OCI-LY7 (cell line): ENCODE measurements at regions not wholly inside any gene's neighbourhood (a gene's known extent, or its start where the extent isn't known, plus 50 kb on each side); places are given as distances from the start of the nearest gene placed in this dataset.

ENCODE experiments used
- BruUV-seq: library from RNA; stranded (reverse); fragments of 400-500 nt; replicated peaks from 2 replicates; lab custom pipeline; 2021; lab: Mats Ljungman, UMichigan
- CTCF ChIA-PET: fragments of 300-600 bp; sonication (Branson Sonifier 250); formaldehyde crosslinking; loops from one replicate; lab custom pipeline; 2022; ENCODE audit warnings: antibody characterized with exemption; ENCODE audit not compliant: unreplicated experiment; lab: Charles Lee
- POLR2A ChIA-PET: fragments of 300-600 bp; sonication (Branson Sonifier 250); formaldehyde crosslinking; loops from one replicate; lab custom pipeline; 2022; ENCODE audit warnings: antibody characterized with exemption; lab: Charles Lee
- DNase-seq: peaks from one replicate; pipeline ENCODE4 v3.0.0-alpha.2; 2015; ENCODE audit warnings: low spot score
- H2AFZ ChIP-seq: fragments of 200-600 bp; sonication (generic), shearing (Covaris generic); 2 replicates; pipeline ENCODE4 v1.6.1; 2014; ENCODE audit warnings: mild to moderate bottlenecking, antibody characterized with exemption, low read length, moderate library complexity
- H3K27ac ChIP-seq: fragments of 200-600 bp; sonication (generic); 2 replicates; pipeline ENCODE4 v1.5.1; 2014; ENCODE audit warnings: mixed run types, low read depth, mild to moderate bottlenecking, moderate library complexity, low read length, inconsistent platforms; ENCODE audit not compliant: poor library complexity, severe bottlenecking
- H3K36me3 ChIP-seq: fragments of 200-600 bp; sonication (generic); 2 replicates; pipeline ENCODE4 v1.6.1; 2014; ENCODE audit warnings: mild to moderate bottlenecking, antibody characterized with exemption, low read length, moderate library complexity, mixed read lengths; ENCODE audit not compliant: insufficient read depth
- H3K4me1 ChIP-seq: fragments of 200-600 bp; sonication (generic); 2 replicates; pipeline ENCODE4 v1.5.1; 2014; ENCODE audit warnings: mild to moderate bottlenecking, low read length; ENCODE audit not compliant: insufficient read depth, poor library complexity, severe bottlenecking
- H3K4me2 ChIP-seq: fragments of 200-600 bp; sonication (generic); 2 replicates; pipeline ENCODE4 v1.6.1; 2014; ENCODE audit warnings: mild to moderate bottlenecking, low read length
- H3K4me3 ChIP-seq: fragments of 200-600 bp; sonication (generic); 2 replicates; pipeline ENCODE4 v1.5.1; 2014; ENCODE audit warnings: mild to moderate bottlenecking, low read depth, low read length; ENCODE audit not compliant: poor library complexity, severe bottlenecking
- H3K79me2 ChIP-seq: fragments of 200-600 bp; sonication (generic); 2 replicates; pipeline ENCODE4 v1.6.1; 2016; ENCODE audit warnings: low read depth, mild to moderate bottlenecking, low read length, moderate library complexity, mixed read lengths; ENCODE audit not compliant: insufficient read depth
- H3K9me2 ChIP-seq: fragments of 200-600 bp; sonication (generic); 2 replicates; pipeline ENCODE4 v1.6.1; 2016; ENCODE audit warnings: mild to moderate bottlenecking, low read length, mixed read lengths; ENCODE audit not compliant: insufficient read depth
- H3K9me3 ChIP-seq: fragments of 200-600 bp; sonication (generic); 2 replicates; pipeline ENCODE4 v1.6.1; 2014; ENCODE audit warnings: mild to moderate bottlenecking, mixed run types, low read length, mixed read lengths
- H4K20me1 ChIP-seq: fragments of 200-600 bp; sonication (generic); 2 replicates; pipeline ENCODE4 v1.6.1; 2014; ENCODE audit warnings: mild to moderate bottlenecking, antibody characterized with exemption, low read length, moderate library complexity, mixed read lengths; ENCODE audit not compliant: insufficient read depth
- CTCF ChIP-seq: fragments of 200-600 bp; sonication (generic); conservative IDR thresholded peaks from 2 replicates; pipeline ENCODE4 v1.5.1; 2014; ENCODE audit warnings: mild to moderate bottlenecking, antibody characterized with exemption, low read length, moderate library complexity, mixed read lengths
- EZH2phosphoT487 ChIP-seq: fragments of 200-600 bp; sonication (generic); IDR thresholded peaks from 2 replicates; pipeline ENCODE4 v1.6.1; 2018; ENCODE audit warnings: low read depth, borderline replicate concordance, mild to moderate bottlenecking, mixed run types, antibody characterized with exemption, low read length, moderate library complexity, mixed read lengths
- intact Hi-C: fragments of 100-400 bp; cut with micrococcal nuclease; formaldehyde crosslinking; loops from one replicate; pipeline ENCODE4 v1.10.0; 2022; ENCODE audit not compliant: unreplicated experiment

GRCh38 chr3:190222360-190222759 is 99.9 kb downstream of the CLDN1 start:
- no TSS peak for BruUV-seq
- TF ChIP-seq EZH2phosphoT487: no peak
- TF ChIP-seq CTCF: no peak
- Histone ChIP-seq H4K20me1 (no peaks in the 10 kb centered on the region), H2AFZ (no peak overlapping the region), H3K27ac (no peak overlapping the region), H3K9me2 (no peaks in the 10 kb centered on the region), H3K4me3 (no peak overlapping the region), H3K36me3 (no peaks in the 10 kb centered on the region), H3K4me1 (no peaks in the 10 kb centered on the region), H3K79me2 (no peaks in the 10 kb centered on the region), H3K9me3 (no peaks in the 10 kb centered on the region), H3K4me2 (no peak overlapping the region)
- intact Hi-C loops: no loop called here
- ChIA-PET POLR2A (no interaction called here), CTCF (no interaction called here)
- no peak for DNase-seq

- Histone ChIP-seq H3K4me1 (no peaks in the 10 kb centered on the region), H2AFZ (no peak overlapping the region), H3K36me3 (no peaks in the 10 kb centered on the region), H3K4me3 (no peak overlapping the region), H3K9me2 (no peaks in the 10 kb centered on the region), H4K20me1 (no peaks in the 10 kb centered on the region), H3K27ac (no peak overlapping the region), H3K4me2 (no peak overlapping the region), H3K9me3 (no peaks in the 10 kb centered on the region), H3K79me2 (no peaks in the 10 kb centered on the region)
- no peak for DNase-seq
- ChIA-PET CTCF (no interaction called here), POLR2A (interaction anchor here (0.6 to 1.0 kb wide), 4 partner anchors 9 to 770 kb away, joined by 3 to 6 read pairs (median 3); no protein-coding TSS in a partner anchor)
- intact Hi-C loops: no loop called here
- TF ChIP-seq EZH2phosphoT487 (no peak), CTCF (no peak)
- no TSS peak for BruUV-seq
These were observed 99.7 kb upstream of the P3H2 start for GRCh38 chr3:190220362-190220761.

- H3K9me3 ChIP-seq: no peaks in the 10 kb centered on the region
- CTCF ChIA-PET: no interaction called here
These were observed 96.4 kb upstream of the P3H2 start for GRCh38 chr3:190217081-190217480.

More at GRCh38 chr3:190217081-190217480, 96.4 kb upstream of the P3H2 start:
- H3K4me3 ChIP-seq: no peak overlapping the region
- intact Hi-C loops: no loop called here
- no peaks in the 10 kb centered on the region for H3K9me2 ChIP-seq
- H2AFZ ChIP-seq: no peak overlapping the region
- no peaks in the 10 kb centered on the region for H3K4me1 ChIP-seq
- BruUV-seq: no TSS peak
- no peaks in the 10 kb centered on the region for H3K36me3 ChIP-seq
- TF ChIP-seq CTCF (no peak), EZH2phosphoT487 (no peak)
- DNase-seq: no peak
- H4K20me1 ChIP-seq: no peaks in the 10 kb centered on the region
- POLR2A ChIA-PET: no interaction called here
- H3K27ac ChIP-seq: no peak overlapping the region
- no peaks in the 10 kb centered on the region for H3K79me2 ChIP-seq
- H3K4me2 ChIP-seq: no peak overlapping the region
